B cell (primary cell): ENCODE measurements at regions not wholly inside any gene's neighbourhood (a gene's known extent, or its start where the extent isn't known, plus 50 kb on each side); places are given as distances from the start of the nearest gene placed in this dataset.

ENCODE experiments used
- ATAC-seq: fragments of 200-7000 bp; cut with Tn5 transposase; one replicate; pipeline ENCODE4 v1.10.0; 2021; ENCODE audit warnings: low read depth, mild to moderate bottlenecking, moderate number of reproducible peaks, moderate library complexity
- CTCF ChIA-PET: fragments of 350-600 bp; sonication (Branson Sonifier 250); formaldehyde crosslinking; loops from one replicate; lab custom pipeline; 2021; ENCODE audit warnings: antibody characterized with exemption, inconsistent platforms; lab: Charles Lee
- POLR2A ChIA-PET: fragments of 350-600 bp; sonication (Branson Sonifier 250); formaldehyde crosslinking; loops from one replicate; lab custom pipeline; 2021; ENCODE audit warnings: antibody characterized with exemption; lab: Charles Lee
- DNase-seq: peaks from one replicate; pipeline ENCODE4 v3.0.0; 2013
- H2AFZ ChIP-seq: 2 replicates; pipeline ENCODE4 v1.6.1; 2012; ENCODE audit warnings: mild to moderate bottlenecking, low read depth, low read length; ENCODE audit not compliant: insufficient read depth, poor library complexity, severe bottlenecking
- H3K27ac ChIP-seq, 2 donors: 1 replicate in 1 of 2; 2 replicates in 1 of 2; pipeline ENCODE4 v1.5.1; 2012 to 2013; ENCODE audit warnings: low read length in 2 of 2, mild to moderate bottlenecking in 2 of 2, moderate library complexity in 1 of 2
- H3K27me3 ChIP-seq, 4 experiments: fragments of 200-600 bp in 1 of 4; sonication (generic) in 1 of 4; replicated peaks in 1 of 4; 1 replicate in 2 of 4; 2 replicates in 2 of 4; pipeline versions ENCODE4 v1.6.1 to v1.7.0; 2013 to 2016; ENCODE audit warnings: low read length in 3 of 4, mild to moderate bottlenecking in 2 of 4, mixed read lengths in 1 of 4, moderate library complexity in 1 of 4; ENCODE audit not compliant: insufficient read depth in 4 of 4, control insufficient read depth in 3 of 4; ENCODE audit errors: control extremely low read depth in 1 of 4
- H3K36me3 ChIP-seq, 2 experiments: replicated peaks in 1 of 2; 1 replicate in 1 of 2; 2 replicates in 1 of 2; pipeline versions ENCODE4 v1.6.1 to v1.7.1; 2013; ENCODE audit warnings: low read length in 1 of 2; ENCODE audit not compliant: insufficient read depth in 2 of 2, control insufficient read depth in 1 of 2; ENCODE audit errors: control extremely low read depth in 1 of 2, extremely low read depth in 1 of 2
- H3K4me1 ChIP-seq, 2 donors: fragments of 200-600 bp in 1 of 2; sonication (generic) in 1 of 2; 1 replicate in 1 of 2; 2 replicates in 1 of 2; pipeline versions ENCODE4 v1.5.1 to v1.6.1; 2013 to 2017; ENCODE audit warnings: low read length in 2 of 2; ENCODE audit not compliant: control insufficient read depth in 2 of 2, insufficient read depth in 2 of 2
- H3K4me2 ChIP-seq: replicated peaks from 2 replicates; pipeline ENCODE3; 2012; ENCODE audit warnings: mild to moderate bottlenecking, low read depth, low read length; ENCODE audit not compliant: poor library complexity, severe bottlenecking
- H3K4me3 ChIP-seq, 5 experiments: fragments of 200-600 bp in 1 of 5; sonication (generic) in 1 of 5; 1 replicate in 3 of 5; 2 replicates in 2 of 5; pipeline versions ENCODE4 v1.5.1 to v1.7.0; 2011 to 2016; ENCODE audit warnings: low read length in 4 of 5, mild to moderate bottlenecking in 4 of 5, low read depth in 2 of 5, control low read depth in 1 of 5, moderate library complexity in 1 of 5; ENCODE audit not compliant: insufficient read depth in 1 of 5; ENCODE audit errors: control extremely low read depth in 1 of 5, extremely low read depth in 1 of 5
- H3K79me2 ChIP-seq: fragments of 200-600 bp; sonication (generic); one replicate; pipeline ENCODE4 v1.6.0; 2016; ENCODE audit warnings: low read length; ENCODE audit not compliant: control insufficient read depth, insufficient read depth
- H3K9ac ChIP-seq: fragments of 200-600 bp; sonication (generic); 2 replicates; pipeline ENCODE4 v1.6.1; 2017; ENCODE audit warnings: mild to moderate bottlenecking, low read length, moderate library complexity
- H3K9me3 ChIP-seq, 3 donors: one replicate each; pipeline versions ENCODE4 v1.6.1 to v1.7.1; 2013; ENCODE audit warnings: low read length in 2 of 3; ENCODE audit not compliant: control insufficient read depth in 2 of 3, insufficient read depth in 1 of 3; ENCODE audit errors: control extremely low read depth in 1 of 3
- H4K20me1 ChIP-seq: 2 replicates; pipeline ENCODE4 v1.6.0; 2012; ENCODE audit warnings: mild to moderate bottlenecking, low read length; ENCODE audit not compliant: insufficient read depth, control insufficient read depth, poor library complexity, severe bottlenecking
- H3K27ac Mint-ChIP-seq: one replicate; pipeline ENCODE4 v1.8.0; 2021; ENCODE audit warnings: mixed read lengths
- H3K27me3 Mint-ChIP-seq: one replicate; pipeline ENCODE4 v1.8.0; 2021; ENCODE audit warnings: mixed read lengths
- H3K4me1 Mint-ChIP-seq: one replicate; pipeline ENCODE4 v1.8.0; 2021; ENCODE audit warnings: mixed read lengths
- H3K4me3 Mint-ChIP-seq: one replicate; pipeline ENCODE4 v1.8.0; 2021; ENCODE audit warnings: mixed read lengths
- H3K9me3 Mint-ChIP-seq: one replicate; pipeline ENCODE4 v1.8.0; 2022; ENCODE audit warnings: mixed read lengths; ENCODE audit not compliant: insufficient read depth
- CTCF ChIP-seq: fragments of 200-600 bp; IDR thresholded peaks from one replicate; pipeline ENCODE4 v1.8.0; 2022; ENCODE audit warnings: antibody characterized with exemption, mild to moderate bottlenecking
- EZH2 ChIP-seq: IDR thresholded peaks from 2 replicates; pipeline ENCODE4 v1.6.1; 2012; ENCODE audit warnings: borderline replicate concordance, low read depth, mild to moderate bottlenecking, moderate library complexity, low read length; ENCODE audit not compliant: insufficient read depth, poor library complexity, severe bottlenecking
- WGBS: methylation state at CpG from one replicate; pipeline ENCODE4 v1.1.5; 2013; ENCODE audit warnings: missing lambda C conversion rate; ENCODE audit not compliant: insufficient coverage; 5-methylcytosine and 5-hydroxymethylcytosine counted together
- intact Hi-C: fragments of 100-400 bp; cut with micrococcal nuclease; formaldehyde crosslinking; loops from one replicate; pipeline ENCODE4 v1.10.0; 2022

DNA sequence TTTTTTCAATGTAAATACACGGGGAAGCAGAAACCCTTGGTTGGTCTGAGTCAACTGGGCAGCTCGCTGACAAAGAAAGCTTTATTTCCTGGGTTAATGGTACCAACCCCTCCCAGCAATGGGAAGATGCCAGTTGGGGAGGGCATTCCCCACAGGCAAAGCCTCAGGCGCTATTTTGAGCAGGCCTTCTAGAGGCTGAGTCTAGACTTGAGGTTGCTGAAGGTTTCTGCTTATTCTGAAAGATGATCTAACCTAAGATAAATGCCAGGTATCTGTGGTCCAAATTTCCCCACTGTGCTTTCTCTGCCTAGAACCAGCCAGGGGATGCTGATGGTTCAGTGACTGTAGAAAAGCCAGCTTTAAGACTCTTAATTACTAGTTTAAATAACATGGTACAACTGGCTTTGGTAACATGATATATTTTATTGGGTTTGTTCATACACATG is 172.5 kb upstream of the JARID2 start:
- WGBS, result 71% methylated on average over 1 of the region's 3 CpGs
- Histone ChIP-seq H3K4me3 (no peak overlapping the region), H3K36me3 (no peaks in the 10 kb centered on the region), H3K79me2 (no peaks in the 10 kb centered on the region), H3K4me2 (no peak overlapping the region), H4K20me1 (no peaks in the 10 kb centered on the region), H2AFZ (no peak overlapping the region), H3K9ac (no peak overlapping the region), H3K27me3 (no peaks in the 10 kb centered on the region), H3K4me1 (no peaks in the 10 kb centered on the region), H3K27ac (no peak overlapping the region), H3K9me3 (peaks cover 0 to 3% (median 0%) of the 10 kb centered on the region in 3 donors)
- Mint-ChIP-seq H3K27me3 (peaks cover 8% of the 10 kb centered on the region), H3K9me3 (no peaks in the 10 kb centered on the region), H3K4me1 (no peaks in the 10 kb centered on the region), H3K27ac (no peak overlapping the region), H3K4me3 (no peak overlapping the region)
- ATAC-seq (no peak), DNase-seq (no peak)
- intact Hi-C loops, result no loop called here
- no peak for TF ChIP-seq EZH2
- TF ChIP-seq CTCF, result no peak
- CTCF ChIA-PET, result no interaction called here
- POLR2A ChIA-PET, result interaction anchor here (0.5 to 0.6 kb wide), 2 partner anchors 12 to 29 kb away, joined by 3 to 10 read pairs; no protein-coding TSS in a partner anchor

GRCh38 chr6:15073883-15074465 is 171.9 kb upstream of the JARID2 start:
- ATAC-seq, result no peak
- H3K4me3 ChIP-seq, result no peak overlapping the region
- ChIA-PET CTCF (no interaction called here), POLR2A (no interaction called here)
- no peaks in the 10 kb centered on the region for H3K4me1 ChIP-seq
- H3K27ac ChIP-seq, result no peak overlapping the region
- H4K20me1 ChIP-seq, result no peaks in the 10 kb centered on the region
- H2AFZ ChIP-seq, result no peak overlapping the region
- H3K27ac Mint-ChIP-seq, result no peak overlapping the region
- no peaks in the 10 kb centered on the region for H3K79me2 ChIP-seq
- WGBS, result 97% methylated on average over 12 of the region's 14 CpGs
- H3K4me1 Mint-ChIP-seq, result no peaks in the 10 kb centered on the region
- intact Hi-C loops, result no loop called here
- TF ChIP-seq CTCF (no peak), EZH2 (no peak)
- H3K9me3 ChIP-seq, result peaks cover 0 to 3% (median 0%) of the 10 kb centered on the region in 3 donors
- H3K4me3 Mint-ChIP-seq, result no peak overlapping the region
- peaks cover 9% of the 10 kb centered on the region for H3K27me3 Mint-ChIP-seq
- H3K9ac ChIP-seq, result no peak overlapping the region
- no peaks in the 10 kb centered on the region for H3K36me3 ChIP-seq
- no peaks in the 10 kb centered on the region for H3K9me3 Mint-ChIP-seq
- DNase-seq, result no peak
- H3K4me2 ChIP-seq, result no peak overlapping the region
- no peaks in the 10 kb centered on the region for H3K27me3 ChIP-seq
